HepG2 (cell line): ENCODE measurements at regions not wholly inside any gene's neighbourhood (a gene's known extent, or its start where the extent isn't known, plus 50 kb on each side); places are given as distances from the start of the nearest gene placed in this dataset.

ENCODE experiments used
- ATAC-seq: fragments of 200-7000 bp; cut with Tn5 transposase; 3 replicates; pipeline ENCODE4 v1.9.1; 2020; ENCODE audit warnings: mild to moderate bottlenecking, moderate library complexity
- BruUV-seq: library from RNA; stranded (reverse); fragments of 400-500 nt; replicated peaks from 2 replicates; lab custom pipeline; 2021; lab: Mats Ljungman, UMichigan
- CTCF ChIA-PET: fragments of 300-600 bp; formaldehyde crosslinking; extraction: SDS; loops from one replicate; lab custom pipeline; 2021; ENCODE audit warnings: low total read pairs, inconsistent platforms, low intra/inter-chr PET ratio; lab: Yijun Ruan, JAX
- POLR2A ChIA-PET: fragments of 350-600 bp; sonication (Branson Sonifier 250); formaldehyde crosslinking; loops from one replicate; lab custom pipeline; 2020; ENCODE audit warnings: antibody characterized with exemption, inconsistent platforms; lab: Yijun Ruan, JAX
- DNase-seq: peaks from one replicate; pipeline ENCODE4 v3.0.0-alpha.2; 2015; ENCODE audit warnings: low spot score
- FAIRE-seq: peaks from 3 replicates; lab custom pipeline; 2011; peaks lifted over from hg19 to GRCh38; lab: Jason Lieb, UNC
- H2AFZ ChIP-seq: one replicate; pipeline ENCODE4 v1.6.1; 2011; ENCODE audit warnings: low read length, inconsistent platforms
- H3K27ac ChIP-seq: fragments of 300-600 bp; 3 replicates; pipeline ENCODE4 v1.8.0; 2011; ENCODE audit warnings: mixed run types, mild to moderate bottlenecking, mixed read lengths, low read length, inconsistent platforms; ENCODE audit not compliant: insufficient read depth; ENCODE audit errors: extremely low read length
- H3K27me3 ChIP-seq, 2 experiments: fragments of 200-600 bp in 1 of 2; 2 replicates in 1 of 2; 3 replicates in 1 of 2; pipeline versions ENCODE4 v1.6.0 to v1.8.0; 2011; ENCODE audit warnings: low read length in 2 of 2, mild to moderate bottlenecking in 2 of 2, moderate library complexity in 2 of 2, inconsistent platforms in 1 of 2; ENCODE audit not compliant: insufficient read depth in 2 of 2, control insufficient read depth in 1 of 2
- H3K36me3 ChIP-seq, 2 experiments: fragments of 200-600 bp in 1 of 2; replicated peaks in 1 of 2; 2 replicates in 1 of 2; 3 replicates in 1 of 2; pipeline versions ENCODE4 v1.5.1 to v1.8.0; 2011; ENCODE audit warnings: low read length in 2 of 2, inconsistent platforms in 1 of 2; ENCODE audit not compliant: insufficient read depth in 2 of 2, control insufficient read depth in 1 of 2
- H3K4me1 ChIP-seq: 2 replicates; pipeline ENCODE4 v1.5.1; 2012; ENCODE audit warnings: low read length, inconsistent platforms; ENCODE audit not compliant: insufficient read depth
- H3K4me2 ChIP-seq: 2 replicates; pipeline ENCODE4 v1.6.0; 2011; ENCODE audit warnings: low read depth, low read length, inconsistent platforms
- H3K4me3 ChIP-seq, 3 experiments: fragments of 200-600 bp in 1 of 3; sonication (generic), shearing (Covaris generic) in 1 of 3; replicated peaks in 1 of 3; 2 replicates each; pipeline ENCODE4 v1.5.1; 2011 to 2016; ENCODE audit warnings: low read length in 3 of 3, inconsistent platforms in 2 of 3, low read depth in 2 of 3, mild to moderate bottlenecking in 2 of 3, control low read depth in 1 of 3, mixed read lengths in 1 of 3; ENCODE audit not compliant: insufficient read depth in 1 of 3
- H3K79me2 ChIP-seq: one replicate; pipeline ENCODE4 v1.6.1; 2011; ENCODE audit warnings: low read length, inconsistent platforms; ENCODE audit not compliant: insufficient read depth
- H3K9ac ChIP-seq: 2 replicates; pipeline ENCODE4 v1.6.0; 2011; ENCODE audit warnings: mild to moderate bottlenecking, low read depth, low read length, inconsistent platforms; ENCODE audit not compliant: insufficient read depth
- H3K9me3 ChIP-seq: 2 replicates; pipeline ENCODE4 v1.5.1; 2012; ENCODE audit warnings: mild to moderate bottlenecking, low read length
- H4K20me1 ChIP-seq: 2 replicates; pipeline ENCODE4 v1.6.0; 2011; ENCODE audit warnings: inconsistent platforms, mild to moderate bottlenecking, low read length, moderate library complexity; ENCODE audit not compliant: insufficient read depth
- ATF5 ChIP-seq: sonication (generic); formaldehyde crosslinking; IDR thresholded peaks from 2 replicates; pipeline ENCODE4 v1.4.0; 2020; ENCODE audit warnings: mild to moderate bottlenecking, low read depth, missing genetic modification reagents
- GPN1 ChIP-seq: sonication (generic); formaldehyde crosslinking; IDR thresholded peaks from 2 replicates; pipeline ENCODE4 v1.5.1; 2020; ENCODE audit warnings: missing genetic modification reagents, borderline replicate concordance
- IKZF5 ChIP-seq: IDR thresholded peaks from 2 replicates; pipeline ENCODE4 v1.6.1; 2018; ENCODE audit warnings: missing genetic modification reagents, mild to moderate bottlenecking, missing compliant biosample characterization
- NCOA5 ChIP-seq: sonication (generic); formaldehyde crosslinking; IDR thresholded peaks from 2 replicates; pipeline ENCODE4 v1.4.0; 2020; ENCODE audit warnings: missing genetic modification reagents
- NFE2L2 ChIP-seq: fragments of 150-350 bp; IDR thresholded peaks from 2 replicates; pipeline ENCODE4 v1.6.1; 2014; ENCODE audit warnings: low read length
- PAWR ChIP-seq: sonication (generic); formaldehyde crosslinking; IDR thresholded peaks from 2 replicates; pipeline ENCODE4 v1.4.0; 2020; ENCODE audit warnings: missing genetic modification reagents, mild to moderate bottlenecking, borderline replicate concordance
- PHF8 ChIP-seq: sonication (generic); formaldehyde crosslinking; IDR thresholded peaks from 2 replicates; pipeline ENCODE4 v1.5.0; 2020; ENCODE audit warnings: missing genetic modification reagents
- POLR2A ChIP-seq, 2 experiments: IDR thresholded peaks; 2 replicates each; pipeline ENCODE4 v1.6.1; 2011; ENCODE audit warnings: low read depth in 2 of 2, low read length in 2 of 2, mild to moderate bottlenecking in 1 of 2, moderate library complexity in 1 of 2; ENCODE audit not compliant: insufficient read depth in 1 of 2
- TAF1 ChIP-seq: sonication (generic); formaldehyde crosslinking; IDR thresholded peaks from 2 replicates; pipeline ENCODE4 v1.4.0; 2020; ENCODE audit warnings: missing genetic modification reagents
- ZMYM4 ChIP-seq: sonication (generic); formaldehyde crosslinking; IDR thresholded peaks from 2 replicates; pipeline ENCODE4 v1.8.1; 2023; ENCODE audit warnings: mild to moderate bottlenecking, missing genetic modification reagents
- ZNF589 ChIP-seq: sonication (generic); formaldehyde crosslinking; conservative IDR thresholded peaks from 2 replicates; pipeline ENCODE4 v1.8.0; 2022; ENCODE audit warnings: mild to moderate bottlenecking, moderate library complexity, missing genetic modification reagents
- ZNF660 ChIP-seq: sonication (generic); formaldehyde crosslinking; IDR thresholded peaks from 2 replicates; pipeline ENCODE4 v1.5.1; 2020; ENCODE audit warnings: mild to moderate bottlenecking, low read depth, missing genetic modification reagents, borderline replicate concordance
- ZUFSP ChIP-seq: sonication (generic); formaldehyde crosslinking; IDR thresholded peaks from 2 replicates; pipeline ENCODE4 v1.9.0; 2021; ENCODE audit warnings: missing genetic modification reagents, mild to moderate bottlenecking, borderline replicate concordance
- WGBS: methylation state at CpG from one replicate; pipeline ENCODE4 v1.1.6; 2017; ENCODE audit warnings: low lambda C conversion rate; 5-methylcytosine and 5-hydroxymethylcytosine counted together
- in situ Hi-C: cut with HindIII; loops from 2 replicates; pipeline ENCODE4 v1.10.0; 2017; ENCODE audit warnings: low pct_unique_long_range_greater_than_20kb; ENCODE audit not compliant: extremely low pct_ligation_motif_present
- intact Hi-C: fragments of 100-400 bp; cut with micrococcal nuclease; formaldehyde crosslinking; loops from one replicate; pipeline ENCODE4 v1.10.0; 2022; ENCODE audit not compliant: unreplicated experiment
- TF ChIP-seq, protein P1 (sequence below): sonication (generic); formaldehyde crosslinking; IDR thresholded peaks from 2 replicates; pipeline ENCODE4 v1.8.0; 2022; ENCODE audit warnings: mild to moderate bottlenecking, missing genetic modification reagents, borderline replicate concordance
- TF ChIP-seq, protein P2 (sequence below): sonication (generic); formaldehyde crosslinking; IDR thresholded peaks from 2 replicates; pipeline ENCODE4 v1.4.0; 2020; ENCODE audit warnings: missing genetic modification reagents
- TF ChIP-seq, protein P3 (sequence below): sonication (generic); formaldehyde crosslinking; IDR thresholded peaks from 2 replicates; pipeline ENCODE4 v1.5.0; 2020; ENCODE audit warnings: mild to moderate bottlenecking, missing genetic modification reagents

GRCh38 chr19:23055946-23056345, 53.0 kb upstream of the ZNF728 start (continued):
- TF ChIP-seq, protein P1, sequence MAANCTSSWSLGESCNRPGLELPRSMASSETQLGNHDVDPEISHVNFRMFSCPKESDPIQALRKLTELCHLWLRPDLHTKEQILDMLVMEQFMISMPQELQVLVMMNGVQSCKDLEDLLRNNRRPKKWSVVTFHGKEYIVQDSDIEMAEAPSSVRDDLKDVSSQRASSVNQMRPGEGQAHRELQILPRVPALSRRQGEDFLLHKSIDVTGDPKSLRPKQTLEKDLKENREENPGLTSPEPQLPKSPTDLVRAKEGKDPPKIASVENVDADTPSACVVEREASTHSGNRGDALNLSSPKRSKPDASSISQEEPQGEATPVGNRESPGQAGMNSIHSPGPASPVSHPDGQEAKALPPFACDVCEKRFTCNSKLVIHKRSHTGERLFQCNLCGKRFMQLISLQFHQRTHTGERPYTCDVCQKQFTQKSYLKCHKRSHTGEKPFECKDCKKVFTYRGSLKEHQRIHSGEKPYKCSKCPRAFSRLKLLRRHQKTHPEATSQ (CRISPR knock-in tag): no peak

DNA sequence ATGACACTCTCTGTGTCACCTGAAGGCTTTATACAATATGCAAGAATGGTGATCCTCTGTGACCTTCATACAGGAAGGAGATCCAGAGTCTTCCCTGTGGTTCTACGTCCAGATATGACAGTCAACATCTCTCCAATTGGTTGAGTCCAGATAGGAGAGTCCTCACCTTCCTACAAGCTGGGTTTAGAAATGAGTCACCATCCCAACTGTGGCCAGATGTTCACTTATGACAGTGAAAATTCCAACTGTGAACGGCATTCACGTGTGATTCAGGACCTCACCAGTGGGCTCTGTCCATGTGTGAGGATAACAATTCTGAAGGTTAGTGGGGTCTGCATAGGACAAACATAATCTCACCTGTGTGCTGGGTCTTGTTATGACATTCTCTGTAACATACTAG, 52.5 kb upstream of the ZNF728 start:
- ATAC-seq: no peak
- DNase-seq: no peak
- Histone ChIP-seq H3K36me3 (no peaks in the 10 kb centered on the region), H3K9me3 (peaks cover 99% of the 10 kb centered on the region), H3K27ac (no peak overlapping the region), H2AFZ (no peak overlapping the region), H3K9ac (no peak overlapping the region), H3K4me3 (no peak overlapping the region), H3K4me1 (no peaks in the 10 kb centered on the region), H3K4me2 (no peak overlapping the region), H3K79me2 (no peaks in the 10 kb centered on the region), H4K20me1 (no peaks in the 10 kb centered on the region), H3K27me3 (no peaks in the 10 kb centered on the region)
- WGBS: 33% methylated on average over 2 of the region's 3 CpGs
- in situ Hi-C loops (no loop called here), intact Hi-C loops (no loop called here)
- TF ChIP-seq PHF8 (CRISPR knock-in tag): no peak
- TF ChIP-seq NFE2L2: no peak
- TF ChIP-seq ZMYM4 (CRISPR knock-in tag): no peak
- no peak for TF ChIP-seq PAWR (CRISPR knock-in tag)
- TF ChIP-seq ZUFSP (CRISPR knock-in tag): no peak
- no peak for TF ChIP-seq GPN1 (CRISPR knock-in tag)
- TF ChIP-seq, protein P2, sequence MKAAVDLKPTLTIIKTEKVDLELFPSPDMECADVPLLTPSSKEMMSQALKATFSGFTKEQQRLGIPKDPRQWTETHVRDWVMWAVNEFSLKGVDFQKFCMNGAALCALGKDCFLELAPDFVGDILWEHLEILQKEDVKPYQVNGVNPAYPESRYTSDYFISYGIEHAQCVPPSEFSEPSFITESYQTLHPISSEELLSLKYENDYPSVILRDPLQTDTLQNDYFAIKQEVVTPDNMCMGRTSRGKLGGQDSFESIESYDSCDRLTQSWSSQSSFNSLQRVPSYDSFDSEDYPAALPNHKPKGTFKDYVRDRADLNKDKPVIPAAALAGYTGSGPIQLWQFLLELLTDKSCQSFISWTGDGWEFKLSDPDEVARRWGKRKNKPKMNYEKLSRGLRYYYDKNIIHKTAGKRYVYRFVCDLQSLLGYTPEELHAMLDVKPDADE (CRISPR knock-in tag): no peak
- TF ChIP-seq POLR2A (IDR thresholded peaks at IDR 0.05; ENCODE audit: insufficient read depth in 1 of 2, low read depth in 2 of 2, low read length in 2 of 2): no peak
- TF ChIP-seq ZNF660: no peak
- TF ChIP-seq NCOA5: no peak
- TF ChIP-seq TAF1: no peak
- no peak for TF ChIP-seq IKZF5
- TF ChIP-seq ZNF589 (CRISPR knock-in tag): no peak
- no peak for TF ChIP-seq ATF5 (CRISPR knock-in tag)
- TF ChIP-seq, protein P3, sequence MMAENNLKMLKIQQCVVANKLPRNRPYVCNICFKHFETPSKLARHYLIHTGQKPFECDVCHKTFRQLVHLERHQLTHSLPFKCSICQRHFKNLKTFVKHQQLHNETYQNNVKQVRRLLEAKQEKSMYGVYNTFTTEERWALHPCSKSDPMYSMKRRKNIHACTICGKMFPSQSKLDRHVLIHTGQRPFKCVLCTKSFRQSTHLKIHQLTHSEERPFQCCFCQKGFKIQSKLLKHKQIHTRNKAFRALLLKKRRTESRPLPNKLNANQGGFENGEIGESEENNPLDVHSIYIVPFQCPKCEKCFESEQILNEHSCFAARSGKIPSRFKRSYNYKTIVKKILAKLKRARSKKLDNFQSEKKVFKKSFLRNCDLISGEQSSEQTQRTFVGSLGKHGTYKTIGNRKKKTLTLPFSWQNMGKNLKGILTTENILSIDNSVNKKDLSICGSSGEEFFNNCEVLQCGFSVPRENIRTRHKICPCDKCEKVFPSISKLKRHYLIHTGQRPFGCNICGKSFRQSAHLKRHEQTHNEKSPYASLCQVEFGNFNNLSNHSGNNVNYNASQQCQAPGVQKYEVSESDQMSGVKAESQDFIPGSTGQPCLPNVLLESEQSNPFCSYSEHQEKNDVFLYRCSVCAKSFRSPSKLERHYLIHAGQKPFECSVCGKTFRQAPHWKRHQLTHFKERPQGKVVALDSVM (CRISPR knock-in tag): no peak
- FAIRE-seq: no peak
- ChIA-PET POLR2A (no interaction called here), CTCF (no interaction called here)
- no TSS peak for BruUV-seq
